ENCODE measurements at regions not wholly inside any gene's neighbourhood (a gene's known extent, or its start where the extent isn't known, plus 50 kb on each side); places are given as distances from the start of the nearest gene placed in this dataset.

- Mint-ChIP-seq H3K9me3 (peaks cover 18% of the 10 kb centered on the region), H3K36me3 (0 out of 2 replicates have a peak, but pooled peaks cover 1% of the 10 kb centered on the region), H3K27ac (no peak overlapping the region), H3K27me3 (ENCODE audit: low read depth) (no peaks in the 10 kb centered on the region; the same call in 1 of the 2 replicates), H3K4me1 (no peaks in the 10 kb centered on the region), H3K4me3 (no peak overlapping the region)
- TF ChIP-seq AFF4 (CRISPR knock-in tag; IDR thresholded peaks at IDR 0.05; ENCODE audit: borderline replicate concordance) (no peak), ESRRA (CRISPR knock-in tag; IDR thresholded peaks at IDR 0.05; ENCODE audit: borderline replicate concordance) (no peak), NFYB (CRISPR knock-in tag; conservative IDR thresholded peaks at IDR 0.05; ENCODE audit: low read depth) (no peak), NR3C1 (CRISPR knock-in tag; conservative IDR thresholded peaks at IDR 0.05; ENCODE audit: low read depth) (no peak), MXD4 (CRISPR knock-in tag; IDR thresholded peaks at IDR 0.05; ENCODE audit: borderline replicate concordance) (no peak), ZNF512 (CRISPR knock-in tag; IDR thresholded peaks at IDR 0.05; ENCODE audit: borderline replicate concordance) (no peak), IRF2 (CRISPR knock-in tag; IDR thresholded peaks at IDR 0.05; ENCODE audit: borderline replicate concordance, low read depth) (no peak)
- ATAC-seq, result no peak
- POLR2A ChIA-PET, result no interaction called here
- no peak for DNase-seq (ENCODE audit: low spot score)
- CTCF ChIA-PET, result no interaction called here
Measured at GRCh38 chr10:118513174-118513573, 82.3 kb downstream of the PRLHR start.

GRCh38 chr10:118511711-118512110, 83.7 kb downstream of the PRLHR start:
- POLR2A ChIA-PET, result no interaction called here
- Mint-ChIP-seq H3K27me3 (ENCODE audit: low read depth) (no peaks in the 10 kb centered on the region; the same call in 1 of the 2 replicates), H3K4me3 (no peak overlapping the region), H3K9me3 (0 out of 2 replicates have a peak, but pooled peaks cover 7% of the 10 kb centered on the region), H3K27ac (no peak overlapping the region), H3K36me3 (no peaks in the 10 kb centered on the region), H3K4me1 (peaks cover 2% of the 10 kb centered on the region)
- ATAC-seq (no peak), DNase-seq (ENCODE audit: low spot score) (no peak)
- CTCF ChIA-PET, result no interaction called here
- no peak for TF ChIP-seq SP1 (CRISPR knock-in tag; conservative IDR thresholded peaks at IDR 0.05)
- TF ChIP-seq JUN (CRISPR knock-in tag; IDR thresholded peaks at IDR 0.05), result no peak
- no peak for TF ChIP-seq GTF2I (CRISPR knock-in tag; conservative IDR thresholded peaks at IDR 0.05)
- TF ChIP-seq TCF7 (CRISPR knock-in tag; IDR thresholded peaks at IDR 0.05; ENCODE audit: low read depth), result no peak
- TF ChIP-seq ZNF532 (CRISPR knock-in tag; IDR thresholded peaks at IDR 0.05; ENCODE audit: borderline replicate concordance), result no peak
- TF ChIP-seq IRF1 (CRISPR knock-in tag; IDR thresholded peaks at IDR 0.05), result no peak
- TF ChIP-seq TEAD4 (CRISPR knock-in tag; IDR thresholded peaks at IDR 0.05), result no peak
- no peak for TF ChIP-seq ETV6 (CRISPR knock-in tag; IDR thresholded peaks at IDR 0.05)
- no peak for TF ChIP-seq HMGXB4 (CRISPR knock-in tag; IDR thresholded peaks at IDR 0.05)
- no peak for TF ChIP-seq CTCF (IDR thresholded peaks at IDR 0.05)
- TF ChIP-seq TEAD1 (CRISPR knock-in tag; IDR thresholded peaks at IDR 0.05), result no peak
- TF ChIP-seq AR (CRISPR knock-in tag; IDR thresholded peaks at IDR 0.05), result no peak
